Upper lobe of left lung (tissue), 6 donors: ENCODE measurements at regions not wholly inside any gene's neighbourhood (a gene's known extent, or its start where the extent isn't known, plus 50 kb on each side); places are given as distances from the start of the nearest gene placed in this dataset.

Source experiments
- ATAC-seq, 2 donors: fragments of 200-7000 bp; cut with Tn5 transposase; one replicate each; pipeline ENCODE4 v1.9.1; 2022; ENCODE audit warnings: mild to moderate bottlenecking in 2 of 2, moderate library complexity in 2 of 2; ENCODE audit not compliant: low FRiP score in 2 of 2
- DNase-seq, 2 donors: peaks; one replicate each; pipeline ENCODE4 v3.0.0-alpha.2; 2019 to 2020
- H3K27ac ChIP-seq, 4 donors: fragments of 200-600 bp; sonication (generic); one replicate each; pipeline ENCODE4 v1.5.1; 2016 to 2019
- H3K27me3 ChIP-seq, 4 donors: fragments of 200-600 bp; sonication (generic); one replicate each; pipeline ENCODE4 v1.5.1; 2017 to 2019
- H3K36me3 ChIP-seq, 4 donors: fragments of 200-600 bp; sonication (generic); one replicate each; pipeline ENCODE4 v1.5.1; 2016 to 2019
- H3K4me1 ChIP-seq, 4 donors: fragments of 200-600 bp; sonication (generic); one replicate each; pipeline ENCODE4 v1.5.1; 2018 to 2019
- H3K4me3 ChIP-seq, 4 donors: fragments of 200-600 bp; sonication (generic); one replicate each; pipeline ENCODE4 v1.5.1; 2017 to 2019; ENCODE audit warnings: mild to moderate bottlenecking in 2 of 4, moderate library complexity in 1 of 4
- H3K9me3 ChIP-seq, 4 donors: fragments of 200-600 bp; sonication (generic); one replicate each; pipeline ENCODE4 v1.5.1; 2018 to 2019
- EP300 ChIP-seq, 4 donors: sonication (generic); formaldehyde crosslinking; IDR thresholded peaks; one replicate each; pipeline ENCODE4 v1.5.1; 2017; ENCODE audit warnings: antibody characterized with exemption in 4 of 4, control low read depth in 2 of 4
- POLR2A ChIP-seq, 4 donors: fragments of 450-650 bp; IDR thresholded peaks; one replicate each; pipeline ENCODE4 v1.5.1; 2016 to 2017; ENCODE audit warnings: antibody characterized with exemption in 4 of 4, mild to moderate bottlenecking in 2 of 4
- POLR2AphosphoS5 ChIP-seq, 2 donors: sonication (generic); formaldehyde crosslinking; IDR thresholded peaks; one replicate each; pipeline ENCODE4 v1.5.1; 2017; ENCODE audit warnings: antibody characterized with exemption in 2 of 2
- WGBS, 2 donors: methylation state at CpG; one replicate each; pipeline ENCODE4 v1.1.5; 2017 to 2018; 5-methylcytosine and 5-hydroxymethylcytosine counted together
- TF ChIP-seq, protein P1 (sequence below), 6 experiments: fragments of 450-650 bp in 4 of 6; fragments of 200-600 bp in 2 of 6; sonication (generic) in 2 of 6; IDR thresholded peaks; one replicate each; pipeline ENCODE4 v1.5.1; 2016 to 2019; ENCODE audit warnings: antibody characterized with exemption in 6 of 6
- donor health status: DM: no; HTN: no; CAD: no; lungs with moderate emphysema.
- donor health status: DM: no; HTN: yes; CAD: no; lungs with severe emphysema.

DNA sequence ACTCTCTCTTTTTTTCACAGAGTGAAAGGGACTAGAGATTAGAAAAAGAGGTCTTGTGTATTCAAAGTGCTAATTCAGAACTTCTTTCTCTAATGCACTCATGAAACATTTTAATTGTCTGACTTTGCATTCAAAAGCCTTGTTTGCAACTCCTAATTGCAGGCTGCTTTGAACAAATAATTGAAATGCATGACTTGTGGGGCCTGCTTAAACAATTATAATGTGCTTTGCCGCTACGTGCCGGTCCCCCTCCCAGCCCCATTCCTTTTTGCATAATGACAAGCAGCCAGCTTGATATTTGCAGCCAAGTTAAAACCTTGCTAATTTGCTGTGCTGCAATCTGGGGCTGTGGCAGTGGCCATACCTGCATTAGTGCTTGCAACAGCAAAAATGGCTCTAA, 114.5 kb downstream of the FOXB1 start:
- H3K9me3 ChIP-seq = no peaks in the 10 kb centered on the region
- ATAC-seq (no peak), DNase-seq (no peak)
- H3K4me1 ChIP-seq = no peaks in the 10 kb centered on the region
- no peak for TF ChIP-seq EP300 (IDR thresholded peaks at IDR 0.05)
- TF ChIP-seq, protein P1, sequence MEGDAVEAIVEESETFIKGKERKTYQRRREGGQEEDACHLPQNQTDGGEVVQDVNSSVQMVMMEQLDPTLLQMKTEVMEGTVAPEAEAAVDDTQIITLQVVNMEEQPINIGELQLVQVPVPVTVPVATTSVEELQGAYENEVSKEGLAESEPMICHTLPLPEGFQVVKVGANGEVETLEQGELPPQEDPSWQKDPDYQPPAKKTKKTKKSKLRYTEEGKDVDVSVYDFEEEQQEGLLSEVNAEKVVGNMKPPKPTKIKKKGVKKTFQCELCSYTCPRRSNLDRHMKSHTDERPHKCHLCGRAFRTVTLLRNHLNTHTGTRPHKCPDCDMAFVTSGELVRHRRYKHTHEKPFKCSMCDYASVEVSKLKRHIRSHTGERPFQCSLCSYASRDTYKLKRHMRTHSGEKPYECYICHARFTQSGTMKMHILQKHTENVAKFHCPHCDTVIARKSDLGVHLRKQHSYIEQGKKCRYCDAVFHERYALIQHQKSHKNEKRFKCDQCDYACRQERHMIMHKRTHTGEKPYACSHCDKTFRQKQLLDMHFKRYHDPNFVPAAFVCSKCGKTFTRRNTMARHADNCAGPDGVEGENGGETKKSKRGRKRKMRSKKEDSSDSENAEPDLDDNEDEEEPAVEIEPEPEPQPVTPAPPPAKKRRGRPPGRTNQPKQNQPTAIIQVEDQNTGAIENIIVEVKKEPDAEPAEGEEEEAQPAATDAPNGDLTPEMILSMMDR (IDR thresholded peaks at IDR 0.05) = no peak
- H3K27me3 ChIP-seq = no peaks in the 10 kb centered on the region
- H3K27ac ChIP-seq = no peak overlapping the region
- H3K4me3 ChIP-seq = no peak overlapping the region
- WGBS, 2 donors = 70% methylated on average over 3 of the region's 3 CpGs
- no peaks in the 10 kb centered on the region for H3K36me3 ChIP-seq

DNA sequence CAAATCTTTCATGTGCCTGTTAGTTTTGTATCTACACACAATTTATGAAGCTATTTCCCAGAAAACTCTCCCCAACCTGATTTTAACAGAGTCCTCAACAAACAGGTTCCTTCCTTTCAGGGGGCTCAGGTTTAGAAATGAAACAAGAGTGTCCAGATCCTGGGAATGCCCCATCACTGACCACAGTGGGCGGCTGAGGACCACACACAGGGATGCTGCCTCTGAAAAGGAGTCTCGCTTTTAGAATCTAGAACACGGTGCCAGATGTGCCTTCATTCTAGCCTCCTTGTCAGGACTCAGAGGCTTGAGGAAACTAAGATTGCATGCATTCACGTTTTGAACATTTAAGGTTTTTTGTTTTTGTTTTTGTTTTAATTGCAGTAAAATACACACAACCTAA, 115.0 kb downstream of the FOXB1 start:
- TF ChIP-seq EP300 (IDR thresholded peaks at IDR 0.05) = no peak
- TF ChIP-seq POLR2AphosphoS5 (IDR thresholded peaks at IDR 0.05) = no peak
- TF ChIP-seq POLR2A (IDR thresholded peaks at IDR 0.05) = no peak
- TF ChIP-seq, protein P1 (IDR thresholded peaks at IDR 0.05) = no peak
- Histone ChIP-seq H3K4me3 (no peak overlapping the region), H3K27me3 (no peaks in the 10 kb centered on the region), H3K27ac (no peak overlapping the region), H3K9me3 (no peaks in the 10 kb centered on the region), H3K36me3 (no peaks in the 10 kb centered on the region), H3K4me1 (no peaks in the 10 kb centered on the region)
- WGBS, 2 donors = 58 to 64% methylated on average over 4 of the region's 4 CpGs
- DNase-seq (no peak), ATAC-seq (no peak)

DNA sequence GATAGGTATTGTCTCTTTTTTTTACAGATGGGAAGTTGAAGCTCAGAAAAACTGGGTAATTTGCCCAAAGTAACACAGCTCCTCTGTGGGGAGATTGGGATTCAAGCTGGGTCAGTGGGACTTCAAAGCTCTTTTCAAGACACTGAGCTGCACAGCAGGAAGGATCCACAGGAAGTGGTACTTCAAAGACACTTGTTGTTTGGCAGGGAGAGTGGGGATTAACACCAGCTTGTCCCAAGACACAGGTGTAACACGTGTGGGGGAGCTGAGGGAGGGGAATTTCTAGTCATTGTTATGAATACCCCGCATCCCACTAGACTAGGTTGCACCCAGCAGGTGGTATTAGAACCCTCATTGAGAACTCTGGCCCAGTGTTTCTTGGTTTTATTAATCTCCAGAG, 116.0 kb downstream of the FOXB1 start:
- Histone ChIP-seq H3K27me3 (no peaks in the 10 kb centered on the region), H3K4me1 (no peaks in the 10 kb centered on the region), H3K4me3 (no peak overlapping the region), H3K9me3 (no peaks in the 10 kb centered on the region), H3K27ac (no peak overlapping the region), H3K36me3 (no peaks in the 10 kb centered on the region)
- DNase-seq = no peak
- TF ChIP-seq EP300 (IDR thresholded peaks at IDR 0.05) (no peak), POLR2AphosphoS5 (IDR thresholded peaks at IDR 0.05) (no peak), POLR2A (IDR thresholded peaks at IDR 0.05) (no peak)
- TF ChIP-seq, protein P1 (IDR thresholded peaks at IDR 0.05) = no peak
- 50 to 64% methylated on average over 2 of the region's 2 CpGs for WGBS, 2 donors
- no peak for ATAC-seq

DNA sequence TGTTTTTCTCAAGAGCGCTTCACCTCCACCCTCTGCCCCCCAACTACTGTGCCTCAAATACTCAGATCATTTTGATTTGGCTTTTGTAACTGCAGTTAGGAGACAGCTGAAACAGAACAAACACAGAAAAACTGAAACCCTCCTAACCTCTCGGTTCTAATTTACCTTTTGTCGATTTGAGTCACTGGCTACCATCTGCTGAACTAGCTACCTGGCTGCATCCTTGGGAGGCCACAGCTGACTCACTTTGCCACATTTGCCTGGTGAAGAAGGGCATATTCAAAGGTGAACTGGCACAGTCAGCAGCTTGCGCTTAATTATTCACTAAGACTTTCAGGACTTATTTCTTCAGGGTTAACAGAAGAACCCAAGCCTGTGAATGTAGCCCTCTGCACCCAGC, 117.7 kb downstream of the FOXB1 start:
- no peaks in the 10 kb centered on the region for H3K4me1 ChIP-seq
- H3K27me3 ChIP-seq = no peaks in the 10 kb centered on the region
- H3K4me3 ChIP-seq = no peak overlapping the region
- no peaks in the 10 kb centered on the region for H3K9me3 ChIP-seq
- no peak for DNase-seq
- no peak for ATAC-seq
- no peaks in the 10 kb centered on the region for H3K36me3 ChIP-seq
- WGBS, 2 donors = 89 to 96% methylated on average over 4 of the region's 4 CpGs
- no peak overlapping the region for H3K27ac ChIP-seq
- TF ChIP-seq POLR2AphosphoS5 (IDR thresholded peaks at IDR 0.05) = no peak
- TF ChIP-seq EP300 (IDR thresholded peaks at IDR 0.05) = no peak
- TF ChIP-seq, protein P1 (IDR thresholded peaks at IDR 0.05) = no peak
- TF ChIP-seq POLR2A (IDR thresholded peaks at IDR 0.05) = no peak

DNA sequence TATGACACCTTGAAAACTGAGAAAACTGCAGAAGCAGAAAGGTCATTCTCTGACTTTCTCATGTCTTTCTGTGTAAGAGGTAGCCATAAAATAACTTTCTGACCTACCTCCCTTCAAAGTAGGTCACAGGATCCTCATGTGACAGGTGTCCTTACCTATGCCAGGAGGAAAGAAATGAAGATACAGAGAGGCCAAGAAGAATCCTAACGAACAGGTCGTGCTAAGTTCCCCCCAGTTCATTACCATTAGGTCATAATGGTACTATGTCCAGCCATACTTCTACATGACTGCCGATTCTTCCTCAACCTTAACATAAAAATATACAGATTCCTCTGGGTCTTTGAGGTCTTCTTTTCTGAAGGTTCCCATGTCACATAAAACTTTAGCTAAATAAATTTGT, 118.6 kb downstream of the FOXB1 start:
- 89 to 96% methylated on average over 3 of the region's 3 CpGs for WGBS, 2 donors
- H3K4me3 ChIP-seq = no peak overlapping the region
- TF ChIP-seq, protein P1 (IDR thresholded peaks at IDR 0.05) = no peak
- TF ChIP-seq EP300 (IDR thresholded peaks at IDR 0.05) (no peak), POLR2A (IDR thresholded peaks at IDR 0.05) (no peak), POLR2AphosphoS5 (IDR thresholded peaks at IDR 0.05) (no peak)

More for the DNA sequence above, 118.6 kb downstream of the FOXB1 start:
- H3K36me3 ChIP-seq = no peaks in the 10 kb centered on the region
- no peaks in the 10 kb centered on the region for H3K27me3 ChIP-seq
- DNase-seq (no peak), ATAC-seq (no peak)
- no peak overlapping the region for H3K27ac ChIP-seq
- H3K9me3 ChIP-seq = no peaks in the 10 kb centered on the region
- H3K4me1 ChIP-seq = peaks cover 0 to 5% (median 0%) of the 10 kb centered on the region in 4 donors
